ENCODE measurements at regions not wholly inside any gene's neighbourhood (a gene's known extent, or its start where the extent isn't known, plus 50 kb on each side); places are given as distances from the start of the nearest gene placed in this dataset.
"Not testable (repeated sequence)": the region's sequence is repeated elsewhere in the genome, so short reads cannot be mapped to it uniquely, and the experiment has no call there.

GRCh38 chr4:177494791-177495190 lies 52.6 kb upstream of the AGA start:
- DNase-seq (ENCODE audit: low read depth): no peak

GRCh38 chr4:177495626-177496025 lies 53.4 kb upstream of the AGA start:
- not testable (repeated sequence) for DNase-seq (ENCODE audit: low read depth)

- no peak for DNase-seq (ENCODE audit: low read depth)
Observed at GRCh38 chr4:177499537-177499936, 57.3 kb upstream of the AGA start.

- DNase-seq (ENCODE audit: low read depth): no peak
Observed at GRCh38 chr4:177505171-177505615, 63.0 kb upstream of the AGA start.

- DNase-seq (ENCODE audit: low read depth): no peak
Observed at GRCh38 chr4:177508662-177509061, 66.4 kb upstream of the AGA start.

GRCh38 chr4:177509226-177509745 lies 67.0 kb upstream of the AGA start:
- no peak for DNase-seq (ENCODE audit: low read depth)

GRCh38 chr4:177511611-177512010 lies 69.4 kb upstream of the AGA start:
- DNase-seq (ENCODE audit: low read depth): no peak

- no peak for DNase-seq (ENCODE audit: low read depth)
Observed at GRCh38 chr4:177512646-177513045, 70.4 kb upstream of the AGA start.

GRCh38 chr4:177517862-177518261 lies 75.6 kb upstream of the AGA start:
- no peak for DNase-seq (ENCODE audit: low read depth)

- no peak for DNase-seq (ENCODE audit: low read depth)
Observed at GRCh38 chr4:177519481-177520260, 77.4 kb upstream of the AGA start.

- DNase-seq (ENCODE audit: low read depth): no peak
Observed at GRCh38 chr4:177528620-177529019, 86.4 kb upstream of the AGA start.

GRCh38 chr4:177530561-177530960 lies 88.3 kb upstream of the AGA start:
- DNase-seq (ENCODE audit: low read depth): no peak

- DNase-seq (ENCODE audit: low read depth): no peak
Observed at GRCh38 chr4:177532358-177532757, 90.1 kb upstream of the AGA start.

- not testable (repeated sequence) for DNase-seq (ENCODE audit: low read depth)
Observed at GRCh38 chr4:177534841-177535240, 92.6 kb upstream of the AGA start.

GRCh38 chr4:177546745-177547144 lies 104.5 kb upstream of the AGA start:
- DNase-seq (ENCODE audit: low read depth): no peak

GRCh38 chr4:177547985-177548384 lies 105.7 kb upstream of the AGA start:
- DNase-seq (ENCODE audit: low read depth): no peak

GRCh38 chr4:177555007-177555574 lies 112.9 kb upstream of the AGA start:
- DNase-seq (ENCODE audit: low read depth): no peak

- DNase-seq (ENCODE audit: low read depth): no peak
Observed at GRCh38 chr4:177557416-177557815, 115.2 kb upstream of the AGA start.

GRCh38 chr4:177558995-177559394 lies 116.8 kb upstream of the AGA start:
- no peak for DNase-seq (ENCODE audit: low read depth)

GRCh38 chr4:177562163-177562562 lies 119.9 kb upstream of the AGA start:
- no peak for DNase-seq (ENCODE audit: low read depth)

GRCh38 chr4:177562859-177563258 lies 120.6 kb upstream of the AGA start:
- no peak for DNase-seq (ENCODE audit: low read depth)

- DNase-seq (ENCODE audit: low read depth): no peak
Observed at GRCh38 chr4:177566691-177567090, 124.5 kb upstream of the AGA start.

- DNase-seq (ENCODE audit: low read depth): no peak
Observed at GRCh38 chr4:177568931-177569330, 126.7 kb upstream of the AGA start.

- DNase-seq (ENCODE audit: low read depth): no peak
Observed at GRCh38 chr4:177569434-177569833, 127.2 kb upstream of the AGA start.

All from CMK (cell line).